SK-N-SH (cell line): ENCODE measurements at regions not wholly inside any gene's neighbourhood (a gene's known extent, or its start where the extent isn't known, plus 50 kb on each side); places are given as distances from the start of the nearest gene placed in this dataset.

Experiments used
- CTCF ChIP-seq: fragments of 200-600 bp; sonication (generic); IDR thresholded peaks from 2 replicates; pipeline ENCODE4 v1.6.1; 2017; ENCODE audit warnings: antibody characterized with exemption, mild to moderate bottlenecking, moderate library complexity
- JUND ChIP-seq: IDR thresholded peaks from 2 replicates; pipeline ENCODE4 v1.4.0; 2012
- RXRA ChIP-seq: IDR thresholded peaks from 2 replicates; pipeline ENCODE4 v1.4.0; 2012; ENCODE audit warnings: low read depth, mild to moderate bottlenecking, borderline replicate concordance
- TAF1 ChIP-seq: IDR thresholded peaks from 2 replicates; pipeline ENCODE4 v1.6.1; 2012; ENCODE audit warnings: low read depth, mild to moderate bottlenecking, low read length, moderate library complexity, borderline replicate concordance
- TF ChIP-seq, protein P1 (sequence below): IDR thresholded peaks from 2 replicates; pipeline ENCODE4 v1.4.0; 2012; ENCODE audit warnings: low read depth

GRCh38 chrX:122813876-122814275 is 370.2 kb upstream of the GRIA3 start:
- TF ChIP-seq TAF1 (no peak), CTCF (no peak), RXRA (no peak), JUND (no peak)
- TF ChIP-seq, protein P1, sequence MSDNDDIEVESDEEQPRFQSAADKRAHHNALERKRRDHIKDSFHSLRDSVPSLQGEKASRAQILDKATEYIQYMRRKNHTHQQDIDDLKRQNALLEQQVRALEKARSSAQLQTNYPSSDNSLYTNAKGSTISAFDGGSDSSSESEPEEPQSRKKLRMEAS: no peak
